OCI-LY7 (cell line): ENCODE measurements at regions not wholly inside any gene's neighbourhood (a gene's known extent, or its start where the extent isn't known, plus 50 kb on each side); places are given as distances from the start of the nearest gene placed in this dataset.

Source experiments
- BruUV-seq: library from RNA; stranded (reverse); fragments of 400-500 nt; replicated peaks from 2 replicates; lab custom pipeline; 2021; lab: Mats Ljungman, UMichigan
- CTCF ChIA-PET: fragments of 300-600 bp; sonication (Branson Sonifier 250); formaldehyde crosslinking; loops from one replicate; lab custom pipeline; 2022; ENCODE audit warnings: antibody characterized with exemption; ENCODE audit not compliant: unreplicated experiment; lab: Charles Lee
- POLR2A ChIA-PET: fragments of 300-600 bp; sonication (Branson Sonifier 250); formaldehyde crosslinking; loops from one replicate; lab custom pipeline; 2022; ENCODE audit warnings: antibody characterized with exemption; lab: Charles Lee
- DNase-seq: peaks from one replicate; pipeline ENCODE4 v3.0.0-alpha.2; 2015; ENCODE audit warnings: low spot score
- H2AFZ ChIP-seq: fragments of 200-600 bp; sonication (generic), shearing (Covaris generic); 2 replicates; pipeline ENCODE4 v1.6.1; 2014; ENCODE audit warnings: mild to moderate bottlenecking, antibody characterized with exemption, low read length, moderate library complexity
- H3K27ac ChIP-seq: fragments of 200-600 bp; sonication (generic); 2 replicates; pipeline ENCODE4 v1.5.1; 2014; ENCODE audit warnings: mixed run types, low read depth, mild to moderate bottlenecking, moderate library complexity, low read length, inconsistent platforms; ENCODE audit not compliant: poor library complexity, severe bottlenecking
- H3K36me3 ChIP-seq: fragments of 200-600 bp; sonication (generic); 2 replicates; pipeline ENCODE4 v1.6.1; 2014; ENCODE audit warnings: mild to moderate bottlenecking, antibody characterized with exemption, low read length, moderate library complexity, mixed read lengths; ENCODE audit not compliant: insufficient read depth
- H3K4me1 ChIP-seq: fragments of 200-600 bp; sonication (generic); 2 replicates; pipeline ENCODE4 v1.5.1; 2014; ENCODE audit warnings: mild to moderate bottlenecking, low read length; ENCODE audit not compliant: insufficient read depth, poor library complexity, severe bottlenecking
- H3K4me2 ChIP-seq: fragments of 200-600 bp; sonication (generic); 2 replicates; pipeline ENCODE4 v1.6.1; 2014; ENCODE audit warnings: mild to moderate bottlenecking, low read length
- H3K4me3 ChIP-seq: fragments of 200-600 bp; sonication (generic); 2 replicates; pipeline ENCODE4 v1.5.1; 2014; ENCODE audit warnings: mild to moderate bottlenecking, low read depth, low read length; ENCODE audit not compliant: poor library complexity, severe bottlenecking
- H3K79me2 ChIP-seq: fragments of 200-600 bp; sonication (generic); 2 replicates; pipeline ENCODE4 v1.6.1; 2016; ENCODE audit warnings: low read depth, mild to moderate bottlenecking, low read length, moderate library complexity, mixed read lengths; ENCODE audit not compliant: insufficient read depth
- H3K9me2 ChIP-seq: fragments of 200-600 bp; sonication (generic); 2 replicates; pipeline ENCODE4 v1.6.1; 2016; ENCODE audit warnings: mild to moderate bottlenecking, low read length, mixed read lengths; ENCODE audit not compliant: insufficient read depth
- H3K9me3 ChIP-seq: fragments of 200-600 bp; sonication (generic); 2 replicates; pipeline ENCODE4 v1.6.1; 2014; ENCODE audit warnings: mild to moderate bottlenecking, mixed run types, low read length, mixed read lengths
- H4K20me1 ChIP-seq: fragments of 200-600 bp; sonication (generic); 2 replicates; pipeline ENCODE4 v1.6.1; 2014; ENCODE audit warnings: mild to moderate bottlenecking, antibody characterized with exemption, low read length, moderate library complexity, mixed read lengths; ENCODE audit not compliant: insufficient read depth
- CTCF ChIP-seq: fragments of 200-600 bp; sonication (generic); conservative IDR thresholded peaks from 2 replicates; pipeline ENCODE4 v1.5.1; 2014; ENCODE audit warnings: mild to moderate bottlenecking, antibody characterized with exemption, low read length, moderate library complexity, mixed read lengths
- EZH2phosphoT487 ChIP-seq: fragments of 200-600 bp; sonication (generic); IDR thresholded peaks from 2 replicates; pipeline ENCODE4 v1.6.1; 2018; ENCODE audit warnings: low read depth, borderline replicate concordance, mild to moderate bottlenecking, mixed run types, antibody characterized with exemption, low read length, moderate library complexity, mixed read lengths
- intact Hi-C: fragments of 100-400 bp; cut with micrococcal nuclease; formaldehyde crosslinking; loops from one replicate; pipeline ENCODE4 v1.10.0; 2022; ENCODE audit not compliant: unreplicated experiment

GRCh38 chr10:129389194-129389593 is 77.8 kb upstream of the MGMT start:
- Histone ChIP-seq H3K27ac (no peak overlapping the region), H3K9me3 (no peaks in the 10 kb centered on the region), H2AFZ (no peak overlapping the region), H3K36me3 (no peaks in the 10 kb centered on the region), H3K9me2 (no peaks in the 10 kb centered on the region), H4K20me1 (no peaks in the 10 kb centered on the region), H3K4me3 (no peak overlapping the region), H3K79me2 (no peaks in the 10 kb centered on the region), H3K4me1 (no peaks in the 10 kb centered on the region), H3K4me2 (no peak overlapping the region)
- intact Hi-C loops: no loop called here
- BruUV-seq: no TSS peak
- DNase-seq: no peak
- no peak for TF ChIP-seq CTCF
- no peak for TF ChIP-seq EZH2phosphoT487
- CTCF ChIA-PET: no interaction called here
- POLR2A ChIA-PET: interaction anchor here (0.6 kb wide), 2 partner anchors 27 to 123 kb away, joined by 3 to 4 read pairs; no protein-coding TSS in a partner anchor

- intact Hi-C loops: no loop called here
- no peak overlapping the region for H3K27ac ChIP-seq
- H4K20me1 ChIP-seq: no peaks in the 10 kb centered on the region
- no peaks in the 10 kb centered on the region for H3K36me3 ChIP-seq
- no peaks in the 10 kb centered on the region for H3K9me3 ChIP-seq
- CTCF ChIA-PET: no interaction called here
- no peak for TF ChIP-seq CTCF
- H2AFZ ChIP-seq: no peak overlapping the region
- BruUV-seq: no TSS peak
- no peaks in the 10 kb centered on the region for H3K9me2 ChIP-seq
- H3K4me1 ChIP-seq: no peaks in the 10 kb centered on the region
- H3K4me2 ChIP-seq: no peak overlapping the region
- no peaks in the 10 kb centered on the region for H3K79me2 ChIP-seq
- DNase-seq: no peak
- POLR2A ChIA-PET: no interaction called here
- H3K4me3 ChIP-seq: no peak overlapping the region
Measured at GRCh38 chr10:129390147-129390546, 76.9 kb upstream of the MGMT start.

GRCh38 chr10:129390726-129391125 is 76.3 kb upstream of the MGMT start:
- Histone ChIP-seq H3K4me1 (no peaks in the 10 kb centered on the region), H3K4me2 (no peak overlapping the region), H4K20me1 (no peaks in the 10 kb centered on the region), H3K9me3 (no peaks in the 10 kb centered on the region), H3K79me2 (no peaks in the 10 kb centered on the region), H3K27ac (no peak overlapping the region), H3K36me3 (no peaks in the 10 kb centered on the region), H3K4me3 (no peak overlapping the region), H2AFZ (no peak overlapping the region), H3K9me2 (no peaks in the 10 kb centered on the region)
- ChIA-PET POLR2A (no interaction called here), CTCF (no interaction called here)
- intact Hi-C loops: no loop called here
- DNase-seq: no peak
- TF ChIP-seq CTCF (no peak), EZH2phosphoT487 (no peak)
- BruUV-seq: no TSS peak
